Left renal pelvis (tissue), 4 donors: ENCODE measurements at regions not wholly inside any gene's neighbourhood (a gene's known extent, or its start where the extent isn't known, plus 50 kb on each side); places are given as distances from the start of the nearest gene placed in this dataset.
A peak's percentile ranks its signal among the peaks of the same experiment; 100 is the strongest.

Source experiments
- DNase-seq, 4 donors: peaks; one replicate each; pipeline ENCODE4 v3.0.0-alpha.2; 2013; ENCODE audit warnings: low read depth in 4 of 4, low spot score in 3 of 4

DNA sequence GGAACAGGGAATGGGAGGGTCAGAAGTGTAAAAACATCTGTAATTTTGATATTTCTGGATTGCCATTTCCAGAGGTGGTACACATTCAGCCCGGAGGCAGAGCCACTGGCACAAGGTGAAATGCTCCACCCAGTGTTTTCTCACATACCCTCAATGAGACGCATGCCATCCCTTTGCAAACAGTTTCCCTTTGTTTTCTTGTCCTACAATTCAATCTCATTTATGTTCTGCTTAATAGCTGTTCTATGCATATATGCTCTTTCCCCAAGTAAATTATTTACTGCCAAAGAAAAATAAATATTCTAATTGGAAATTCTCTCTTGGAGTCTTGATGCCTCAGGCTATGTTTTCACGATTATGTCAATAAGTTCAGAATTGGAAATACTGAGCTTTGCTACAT, 369.7 kb upstream of the AKR1E2 start:
- DNase-seq, result no peak

DNA sequence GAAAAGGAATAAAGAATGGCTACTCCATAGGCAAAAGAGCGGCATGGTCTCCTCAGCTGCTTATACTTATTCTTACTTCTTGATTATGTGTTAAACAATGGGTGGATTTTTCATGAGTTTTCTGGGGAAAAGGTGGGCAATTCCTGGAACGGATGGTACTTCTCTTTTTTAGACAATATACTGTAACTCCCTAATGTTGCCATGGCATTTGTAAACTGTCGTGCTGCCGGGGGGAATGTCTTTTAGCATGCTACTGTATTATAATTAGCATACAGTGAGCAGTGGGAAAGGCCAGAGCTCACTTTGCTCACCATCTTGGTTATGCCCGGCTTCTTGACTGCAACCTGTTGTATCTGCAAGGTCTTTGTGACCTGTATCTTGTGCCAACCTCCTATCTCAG, 372.1 kb upstream of the AKR1E2 start:
- no peak for DNase-seq

DNA sequence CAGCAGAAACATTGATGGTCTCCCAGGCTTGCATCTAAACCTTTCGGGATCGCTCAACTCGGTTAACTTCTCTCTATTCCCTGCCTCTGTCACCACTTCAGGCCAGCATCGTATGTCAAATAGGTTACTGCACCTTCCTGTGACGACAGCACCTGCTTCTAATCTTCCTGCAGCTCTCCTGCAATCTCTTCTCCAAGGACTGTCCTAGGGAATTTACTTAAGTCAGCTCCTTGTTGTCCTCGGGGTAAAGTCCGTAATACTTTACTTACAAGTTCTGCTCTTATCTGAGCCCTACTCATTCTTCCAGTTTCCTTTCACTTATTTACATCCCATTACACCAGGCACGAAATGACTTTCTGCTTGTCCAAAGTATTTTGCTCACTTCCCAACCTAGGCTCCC, 372.7 kb upstream of the AKR1E2 start:
- DNase-seq, result no peak

DNA sequence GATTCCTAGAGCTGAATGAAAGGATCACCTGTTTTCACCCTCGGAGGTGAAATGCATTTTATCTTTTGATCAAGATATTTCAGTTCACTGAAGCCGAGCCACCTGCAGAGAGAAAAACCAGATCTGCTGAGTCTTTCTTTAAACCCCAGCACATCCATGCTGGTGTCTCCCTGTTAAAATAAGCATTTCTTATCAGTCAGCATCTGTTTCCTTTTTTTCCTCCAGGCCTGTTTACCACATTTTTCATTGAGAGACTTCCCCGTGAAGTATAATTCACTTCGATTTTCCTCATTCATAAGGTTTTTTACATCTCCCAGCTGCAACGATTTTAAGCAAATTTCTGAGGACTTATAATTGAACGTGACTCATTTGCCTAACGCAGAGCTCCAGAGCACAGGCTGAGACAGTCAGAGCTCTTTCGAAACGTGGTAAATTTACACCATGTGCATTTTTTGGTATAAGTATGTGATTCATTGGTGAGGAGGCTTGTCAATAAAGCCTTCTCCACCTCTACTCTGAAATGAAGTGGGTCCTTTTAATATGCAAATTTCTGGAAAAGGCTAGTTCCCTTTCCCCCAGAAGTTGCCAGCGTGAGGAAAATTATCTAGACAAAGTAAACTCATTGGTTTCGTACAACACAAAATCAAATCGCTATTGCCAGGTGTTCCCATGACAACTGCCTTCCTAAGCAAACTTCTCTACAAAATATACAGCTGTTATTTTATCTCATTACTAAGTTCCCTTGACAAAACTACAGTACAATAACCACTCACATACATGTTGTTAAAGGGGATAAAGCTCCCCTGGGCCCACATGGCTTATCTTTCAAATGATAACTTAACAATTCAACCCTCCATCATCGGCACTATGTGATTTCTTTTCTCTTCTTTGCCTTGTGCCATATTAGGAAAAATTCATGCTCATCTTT, 374.8 kb upstream of the AKR1E2 start:
- no peak for DNase-seq

DNA sequence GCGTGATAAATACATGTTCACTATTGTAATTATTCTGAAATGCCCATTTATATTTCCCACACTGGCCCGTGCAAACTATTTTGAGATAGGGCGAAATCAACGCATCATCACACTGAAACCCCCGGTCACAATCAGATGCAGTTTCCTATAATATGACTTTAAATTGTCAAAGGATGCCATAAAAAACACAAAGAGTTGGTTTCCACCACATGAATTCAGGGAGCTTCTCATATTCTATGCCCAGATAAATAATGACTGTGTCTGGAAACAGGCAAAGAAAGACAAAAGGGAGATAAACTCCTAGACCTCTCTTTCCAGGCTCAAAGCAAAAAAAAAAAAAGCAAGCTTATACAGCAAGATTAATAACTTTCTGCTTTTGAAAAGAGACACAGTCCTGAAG, 375.8 kb upstream of the AKR1E2 start:
- no peak for DNase-seq

DNA sequence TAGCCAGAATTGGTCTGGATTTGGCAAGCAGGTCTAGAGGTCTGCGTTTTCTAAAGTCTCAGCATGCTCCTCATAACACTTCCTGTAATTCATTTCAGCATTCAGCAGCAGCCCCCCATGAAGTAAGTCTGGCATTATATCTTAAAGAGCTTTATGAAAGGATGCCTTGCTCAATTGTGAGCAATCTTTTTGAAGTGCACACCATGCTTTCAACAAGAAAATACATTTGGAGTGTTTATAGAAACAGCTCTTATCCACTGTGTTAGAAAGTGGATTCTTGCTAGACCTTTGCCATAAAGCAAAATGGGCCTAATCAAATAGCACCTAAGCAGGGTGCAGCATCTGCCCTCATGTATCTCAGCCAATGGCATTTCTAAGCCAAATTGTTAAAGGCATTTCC, 378.0 kb upstream of the AKR1E2 start:
- DNase-seq, result no peak

DNA sequence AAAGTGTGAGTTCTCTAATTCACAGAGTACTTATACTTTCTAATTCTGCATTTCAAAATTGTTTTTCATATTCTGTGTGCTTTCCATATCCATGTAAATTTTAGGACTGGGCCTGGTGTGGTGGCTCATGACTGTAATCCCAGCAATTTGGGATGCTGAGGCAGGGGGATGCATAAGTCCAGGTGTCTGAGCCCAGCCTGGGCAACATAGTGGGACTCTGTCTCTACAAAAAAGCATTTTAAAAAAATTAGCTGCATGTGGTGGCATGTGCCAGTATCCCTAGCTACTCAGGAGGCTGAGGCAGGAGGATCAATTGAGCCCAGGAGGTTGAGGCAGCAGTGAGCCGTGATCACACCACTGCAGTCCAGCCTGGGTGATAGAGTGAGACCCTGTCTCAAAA, 382.6 kb upstream of the AKR1E2 start:
- no peak for DNase-seq

DNA sequence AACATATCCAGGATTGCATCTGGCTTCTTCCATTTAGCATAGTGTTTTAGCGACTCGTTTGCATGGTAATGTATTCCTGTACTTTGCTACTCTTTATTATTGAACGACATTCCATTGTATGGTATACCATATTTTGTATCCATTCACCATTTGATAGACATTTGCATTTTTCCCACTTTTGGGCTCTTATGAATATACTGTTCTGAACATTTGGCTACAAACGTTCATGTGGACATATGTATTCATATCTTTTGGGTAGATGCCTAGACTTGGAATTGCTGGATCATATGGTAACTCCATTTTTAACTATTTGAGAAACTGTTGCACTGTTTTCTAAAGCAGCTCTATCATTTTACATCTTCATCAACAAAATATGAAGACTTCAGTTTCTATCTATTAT, 383.7 kb upstream of the AKR1E2 start:
- no peak for DNase-seq

DNA sequence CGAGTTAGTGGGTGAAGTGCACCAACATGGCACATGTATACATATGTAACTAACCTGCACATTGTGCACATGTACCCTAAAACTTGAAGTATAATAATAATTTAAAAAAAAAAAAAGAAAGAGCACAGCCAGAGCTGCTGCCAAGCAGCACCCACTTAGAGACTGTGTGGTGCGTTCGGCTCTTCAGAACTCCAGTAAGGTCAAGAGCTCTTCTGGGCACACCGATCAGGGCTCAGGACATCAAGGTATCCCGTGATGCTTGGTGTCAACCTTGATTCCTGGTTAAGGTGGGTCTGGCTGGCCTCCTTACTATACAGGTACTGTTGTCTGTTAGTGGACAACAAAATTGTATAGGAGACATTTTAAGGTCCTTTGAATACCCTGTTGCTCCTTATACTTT, 385.7 kb upstream of the AKR1E2 start:
- DNase-seq, result no peak

DNA sequence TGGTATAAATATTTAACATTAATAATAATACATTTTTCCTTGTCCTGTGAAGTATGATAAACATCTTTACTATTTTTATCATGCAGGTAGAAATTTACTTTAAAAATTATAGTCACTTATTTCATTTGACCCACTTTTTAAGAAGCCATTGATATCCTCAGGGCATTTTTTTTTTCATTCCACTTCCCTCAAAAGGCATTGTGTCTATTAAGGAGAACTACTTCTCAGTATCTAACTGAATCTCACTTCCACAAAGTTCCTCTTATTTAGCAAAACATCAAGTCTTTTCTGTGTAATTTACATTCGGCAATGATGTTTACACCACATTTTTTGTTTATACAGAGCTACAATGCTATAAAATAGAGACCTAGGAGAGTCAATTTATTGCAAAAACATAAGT, 388.2 kb upstream of the AKR1E2 start:
- DNase-seq, result no peak

DNA sequence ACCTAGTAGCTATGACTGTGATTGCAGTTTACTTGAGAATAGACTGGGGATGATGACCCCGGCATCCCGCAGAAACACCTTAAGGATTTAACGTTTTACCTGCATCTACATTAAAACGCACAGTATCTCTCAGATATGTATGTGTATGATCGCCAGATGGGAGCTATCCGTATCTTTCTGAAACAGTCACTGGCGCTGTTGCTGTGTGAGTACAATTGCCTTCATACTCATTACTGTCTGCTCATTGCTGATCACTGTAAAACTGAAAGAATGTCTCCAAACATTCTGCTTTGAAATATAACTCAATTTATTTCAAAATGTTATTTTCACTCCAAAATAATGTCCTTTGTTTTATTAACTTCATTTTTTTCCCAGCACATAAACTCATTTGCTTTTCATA, 388.9 kb upstream of the AKR1E2 start:
- DNase-seq, result no peak

DNA sequence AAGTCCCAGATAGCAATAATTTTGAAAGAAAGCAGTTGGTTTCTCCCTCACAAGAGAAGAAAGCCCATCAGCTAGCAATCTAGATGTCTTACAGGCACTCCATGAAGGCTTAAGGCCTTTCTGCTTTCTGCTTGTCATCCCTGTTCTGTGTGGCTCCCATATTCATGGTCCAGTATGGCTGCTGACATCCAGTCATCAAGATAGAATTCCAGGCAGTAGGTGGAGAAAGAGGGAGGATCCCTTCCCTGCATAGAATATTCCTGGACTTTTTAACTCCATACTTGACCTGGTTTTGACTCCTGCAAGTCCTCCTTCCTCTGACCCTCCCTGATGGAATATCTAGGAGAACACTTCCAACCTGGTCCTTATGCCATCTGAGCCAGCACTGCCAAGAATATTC, 389.9 kb upstream of the AKR1E2 start:
- no peak for DNase-seq

DNA sequence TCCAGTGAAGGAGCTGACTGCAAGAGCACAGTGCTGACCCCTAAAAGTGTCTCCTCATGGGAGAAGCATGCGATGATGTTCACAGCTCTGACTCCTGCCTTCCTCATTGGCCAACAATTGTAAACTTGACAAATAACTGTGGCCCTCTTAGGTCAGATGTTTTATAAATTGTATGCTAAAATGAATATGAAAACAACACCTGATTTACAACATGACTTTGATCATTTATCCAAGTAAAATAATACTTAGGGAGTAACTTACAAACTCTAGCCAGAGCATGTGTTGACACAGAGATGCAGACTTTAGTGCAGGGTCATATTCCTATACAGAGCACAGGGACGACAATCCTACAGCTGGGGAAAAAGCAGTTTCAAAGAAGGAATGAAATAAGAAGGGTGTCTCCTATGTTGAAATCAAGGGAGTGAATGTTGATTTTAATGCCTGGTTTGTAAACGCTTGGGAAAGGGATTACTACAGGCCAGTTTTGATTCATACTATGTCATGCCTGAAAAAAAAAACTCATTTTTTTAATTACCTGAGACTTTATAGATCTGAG, 391.4 kb upstream of the AKR1E2 start:
- peak; percentile 41 to 59 (median 48) for DNase-seq

DNA sequence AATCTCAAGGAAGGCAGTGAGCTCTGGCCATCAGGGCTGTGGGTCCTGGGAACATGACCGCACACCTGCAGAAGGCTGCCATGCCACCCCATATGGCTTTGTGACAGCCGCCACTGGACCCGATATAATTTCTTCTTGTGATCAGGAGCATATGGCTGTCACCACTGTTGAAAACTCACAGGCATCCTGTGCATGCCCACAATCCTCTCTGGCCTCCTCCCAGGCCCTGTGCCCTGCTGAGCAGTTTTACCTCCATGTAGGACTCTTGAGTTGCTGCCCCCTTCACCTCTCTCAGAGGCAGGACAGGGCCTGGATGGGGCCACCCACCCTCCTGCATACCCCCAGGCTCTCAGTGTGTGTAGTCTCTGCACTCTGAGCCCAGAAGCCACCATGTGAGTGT, 391.9 kb upstream of the AKR1E2 start:
- no peak for DNase-seq

DNA sequence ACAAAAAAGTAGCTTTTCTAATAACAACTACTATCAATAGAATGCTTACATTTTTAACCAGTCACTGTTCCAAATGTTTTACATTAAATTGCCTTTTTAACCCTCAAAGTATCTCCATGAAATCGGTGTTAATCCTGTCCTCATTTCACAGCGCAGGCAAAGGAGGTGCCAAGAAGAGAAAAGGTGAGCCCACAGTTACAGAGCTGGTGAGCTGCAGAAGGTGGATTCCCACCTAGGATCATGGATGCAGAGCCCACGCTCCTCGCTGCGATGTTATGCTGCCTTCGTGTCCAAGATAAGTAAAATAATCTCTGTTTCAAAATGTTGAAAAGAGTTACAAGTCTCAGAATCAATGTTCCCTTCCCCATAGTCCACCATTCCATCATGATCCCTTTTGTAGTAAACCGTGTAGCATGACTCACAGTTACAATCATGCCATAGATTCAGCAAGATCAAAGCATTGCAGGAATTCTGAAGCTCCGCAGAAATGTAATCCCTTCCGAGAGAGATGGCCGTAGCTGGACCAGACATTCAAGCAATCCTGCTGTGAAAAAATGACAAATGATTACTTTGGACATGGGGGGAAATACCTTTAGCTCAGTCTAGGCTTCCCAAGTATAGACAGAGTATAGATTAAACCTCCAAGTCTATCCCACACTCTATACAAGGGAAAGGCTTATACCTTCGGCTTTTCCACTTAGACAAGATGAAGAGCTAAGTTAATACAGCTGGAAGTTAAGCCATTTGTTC, 394.7 kb upstream of the AKR1E2 start:
- DNase-seq, result no peak

DNA sequence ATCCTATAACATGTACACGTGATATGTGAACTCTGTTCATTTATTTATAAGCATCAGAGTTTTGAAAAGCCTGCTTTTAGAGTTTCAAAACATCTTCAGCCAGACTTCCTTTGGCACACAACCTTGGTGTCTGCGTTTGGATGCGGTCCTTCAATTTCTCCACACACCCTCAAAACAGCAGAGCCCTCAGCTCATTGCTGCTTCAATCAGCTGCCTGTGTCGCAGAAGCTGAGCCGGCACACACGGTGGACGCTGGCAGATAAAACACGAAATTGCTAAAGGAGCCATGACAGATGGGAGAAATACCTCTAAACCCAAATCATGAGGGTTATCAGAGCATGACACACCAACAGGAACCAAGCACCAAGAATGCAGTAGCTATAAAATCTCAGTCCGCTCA, 396.4 kb upstream of the AKR1E2 start:
- DNase-seq, result no peak

DNA sequence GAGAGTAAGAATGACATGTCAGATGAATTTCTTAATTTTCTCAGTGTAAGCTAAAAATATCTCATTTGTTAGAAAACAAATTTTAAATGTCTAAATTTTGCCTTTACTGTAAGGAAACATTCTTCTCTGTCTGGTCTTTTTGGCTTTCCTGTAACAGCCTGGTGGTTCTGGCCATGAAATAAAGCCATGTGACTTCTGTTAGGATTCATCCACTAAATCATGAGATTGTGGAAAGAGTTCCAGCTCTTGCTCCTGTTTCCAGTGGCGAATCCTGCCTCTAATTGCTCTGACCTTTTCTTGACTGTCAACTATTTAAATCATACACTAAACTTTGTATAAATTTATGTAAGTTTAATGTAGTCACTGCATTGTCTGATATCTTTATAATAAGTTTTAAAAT, 398.5 kb upstream of the AKR1E2 start:
- no peak for DNase-seq

DNA sequence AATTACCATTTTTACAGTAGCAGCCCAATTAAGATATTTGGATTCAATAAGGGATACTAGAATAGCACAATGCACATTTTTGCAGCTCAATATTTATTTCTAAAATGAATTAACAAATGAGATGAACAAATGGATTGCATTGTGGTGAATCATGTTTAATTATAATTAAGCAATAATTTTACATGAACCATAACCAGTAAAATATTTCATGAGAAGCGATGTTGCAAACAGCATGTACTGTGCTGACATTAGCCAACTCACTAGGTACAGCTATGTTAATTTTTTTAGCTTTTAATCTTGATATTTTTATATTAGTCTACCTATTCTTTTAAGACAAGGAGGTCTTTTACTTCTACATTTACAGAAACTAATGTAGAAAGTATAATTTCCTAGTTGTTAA, 399.1 kb upstream of the AKR1E2 start:
- DNase-seq, result no peak

DNA sequence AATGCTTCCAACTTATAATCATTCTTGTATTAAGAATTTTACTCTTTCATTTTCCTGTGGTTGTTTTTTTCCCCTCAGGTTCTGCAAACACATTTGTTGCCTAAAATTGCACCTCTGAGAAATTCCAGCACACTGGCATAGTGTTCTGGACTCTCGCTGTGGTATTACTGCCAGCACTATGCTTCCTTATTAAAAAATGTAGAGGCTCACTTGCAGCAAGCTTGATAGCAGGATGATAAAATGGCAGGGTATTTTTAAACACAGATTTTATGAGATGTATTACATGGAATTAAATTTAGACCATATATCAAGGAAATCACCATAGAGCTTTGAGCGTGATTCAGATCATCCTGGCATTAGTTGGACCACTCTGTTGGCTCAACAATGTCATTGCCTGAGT, 416.7 kb upstream of the AKR1E2 start:
- no peak for DNase-seq

DNA sequence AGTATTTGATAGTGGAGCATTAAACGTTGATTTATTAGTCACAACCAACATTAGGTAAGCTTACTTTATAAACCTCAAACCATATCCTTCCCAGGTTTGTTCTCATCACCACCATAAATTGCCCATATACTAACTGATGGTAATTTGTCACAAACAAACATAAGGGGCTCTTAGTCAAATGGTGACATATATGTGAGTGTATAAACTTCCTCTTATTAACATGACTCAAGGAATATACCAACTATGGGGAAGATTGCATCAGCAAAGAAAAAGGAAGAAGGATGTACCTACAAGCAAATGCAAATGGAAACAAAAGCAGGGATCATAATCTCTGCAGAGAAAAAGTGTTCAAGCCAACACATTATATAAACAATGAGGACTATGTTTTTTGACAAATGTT, 418.2 kb upstream of the AKR1E2 start:
- DNase-seq, result no peak

DNA sequence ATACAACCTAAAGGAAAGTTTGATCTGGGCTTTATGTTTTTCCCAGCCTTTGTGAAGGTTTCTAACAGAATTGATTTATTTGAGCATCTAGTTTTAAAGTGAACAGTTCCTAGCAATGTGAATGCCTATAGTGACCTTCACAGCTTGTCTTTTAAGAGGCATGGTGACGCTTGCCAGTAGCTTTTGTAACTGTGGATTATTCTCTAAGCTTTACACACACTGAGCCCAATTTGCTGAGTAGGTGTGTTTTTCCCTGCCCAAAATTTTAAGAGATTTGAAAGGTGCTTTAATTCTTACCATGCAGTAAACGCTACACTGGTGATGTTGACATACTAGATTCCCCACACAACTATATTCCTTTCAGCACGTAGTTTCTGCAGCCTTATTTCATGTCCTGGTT, 420.2 kb upstream of the AKR1E2 start:
- no peak for DNase-seq
